Activated CD4-positive, alpha-beta memory T cell treated with anti-CD3 and anti-CD28 coated beads for 36 hours (primary cell): ENCODE measurements at regions not wholly inside any gene's neighbourhood (a gene's known extent, or its start where the extent isn't known, plus 50 kb on each side); places are given as distances from the start of the nearest gene placed in this dataset.

ENCODE experiments used
- CTCF ChIA-PET: fragments of 350-600 bp; sonication (Branson Sonifier 250); formaldehyde crosslinking; loops from one replicate; lab custom pipeline; 2021; ENCODE audit warnings: antibody characterized with exemption, inconsistent platforms; lab: Charles Lee
- POLR2A ChIA-PET: fragments of 350-600 bp; sonication (Branson Sonifier 250); formaldehyde crosslinking; loops from one replicate; lab custom pipeline; 2021; ENCODE audit warnings: antibody characterized with exemption; lab: Charles Lee
- DNase-seq: peaks from one replicate; pipeline ENCODE4 v3.0.0-alpha.2; 2020
- H3K27ac Mint-ChIP-seq: one replicate; pipeline ENCODE4 v1.8.0; 2021; ENCODE audit warnings: mixed read lengths
- H3K27me3 Mint-ChIP-seq: one replicate; pipeline ENCODE4 v1.8.0; 2021; ENCODE audit warnings: mixed read lengths
- H3K36me3 Mint-ChIP-seq: one replicate; pipeline ENCODE4 v1.8.0; 2021; ENCODE audit warnings: mixed read lengths
- H3K4me1 Mint-ChIP-seq: one replicate; pipeline ENCODE4 v1.8.0; 2021; ENCODE audit warnings: low read depth, mixed read lengths
- H3K4me3 Mint-ChIP-seq: one replicate; pipeline ENCODE4 v1.8.0; 2021; ENCODE audit warnings: mild to moderate bottlenecking, mixed read lengths
- H3K9me3 Mint-ChIP-seq: one replicate; pipeline ENCODE4 v1.8.0; 2021; ENCODE audit warnings: mixed read lengths
- intact Hi-C: fragments of 100-400 bp; cut with micrococcal nuclease; formaldehyde crosslinking; loops from one replicate; pipeline ENCODE4 v1.15.1; 2023

DNA sequence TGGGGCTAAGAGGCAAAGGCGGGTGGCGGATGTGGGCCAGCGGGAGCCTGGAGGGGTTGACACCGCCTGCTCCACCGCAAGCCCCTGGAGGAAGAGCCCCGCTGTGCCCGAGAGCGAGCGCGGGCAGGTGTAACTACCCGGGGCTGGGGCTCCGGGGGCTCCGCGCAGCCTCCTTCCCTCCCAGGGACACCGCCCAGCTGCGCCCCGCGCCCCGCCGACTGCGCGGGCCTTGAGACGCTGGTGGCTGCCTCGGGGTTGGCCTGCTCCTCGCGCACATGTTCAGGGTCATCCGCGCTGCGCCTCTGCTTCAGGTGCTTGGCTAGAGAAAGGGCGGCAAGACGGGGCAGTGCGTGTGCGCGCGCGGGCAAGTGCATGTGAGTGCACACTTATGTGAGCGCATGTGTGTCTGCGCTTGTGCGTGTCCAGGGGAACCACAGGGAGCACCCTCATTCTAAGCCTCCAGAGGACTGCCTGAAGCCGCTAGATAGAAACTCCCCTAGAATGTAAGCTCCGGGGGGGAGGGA lies 197.5 kb upstream of the TMEM45B start:
- no peaks in the 10 kb centered on the region for H3K27me3 Mint-ChIP-seq
- CTCF ChIA-PET: no interaction called here

DNA sequence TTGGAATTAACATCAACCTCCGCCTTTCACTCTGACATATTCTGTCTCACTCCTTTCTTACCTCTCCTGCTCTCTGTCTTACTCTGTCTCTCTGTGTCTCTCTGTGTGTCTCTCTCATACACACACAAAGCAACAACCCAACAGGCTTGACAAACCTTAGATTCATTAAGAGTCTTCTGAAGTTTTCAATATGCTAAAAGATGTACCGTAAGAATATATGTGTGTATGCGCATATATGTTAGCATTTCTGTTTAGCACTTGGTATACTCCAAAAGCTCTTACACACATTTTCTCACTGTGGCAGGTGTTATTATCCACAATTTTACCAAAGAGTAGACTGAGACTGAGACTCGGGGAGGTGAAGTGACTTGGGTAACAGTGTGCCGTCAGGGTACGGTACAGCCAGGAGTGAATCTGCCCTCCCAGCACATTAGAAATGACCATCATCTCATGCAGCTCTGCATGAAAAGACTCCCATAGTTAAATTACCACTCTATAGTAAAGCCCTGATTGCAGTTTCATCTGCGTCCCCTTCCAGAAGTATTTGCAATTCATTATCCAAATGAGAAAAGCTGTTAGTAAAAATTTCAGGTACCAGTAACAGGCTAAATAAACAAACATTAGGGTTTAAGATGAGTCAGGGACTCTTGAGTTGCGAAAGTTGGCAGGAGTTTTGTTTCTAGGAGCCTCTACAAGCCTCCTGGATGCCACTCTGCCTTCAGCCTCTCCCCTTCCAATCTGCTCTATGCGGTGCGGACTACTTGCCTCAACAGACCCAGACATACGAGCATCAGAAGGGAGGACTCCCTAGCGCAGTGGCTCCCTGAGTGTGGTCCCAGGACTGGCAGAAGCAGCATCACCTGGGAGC lies 195.2 kb upstream of the TMEM45B start:
- Mint-ChIP-seq H3K27ac (no peak overlapping the region), H3K9me3 (no peaks in the 10 kb centered on the region), H3K27me3 (no peaks in the 10 kb centered on the region), H3K36me3 (no peaks in the 10 kb centered on the region), H3K4me3 (no peak overlapping the region), H3K4me1 (no peaks in the 10 kb centered on the region)
- DNase-seq: no peak
- ChIA-PET CTCF (no interaction called here), POLR2A (no interaction called here)
- intact Hi-C loops: no loop called here

More for the DNA sequence above, 197.5 kb upstream of the TMEM45B start:
- no peak overlapping the region for H3K4me3 Mint-ChIP-seq
- POLR2A ChIA-PET: no interaction called here
- peaks cover 4% of the 10 kb centered on the region for H3K36me3 Mint-ChIP-seq
- H3K4me1 Mint-ChIP-seq: no peaks in the 10 kb centered on the region
- no peak for DNase-seq
- intact Hi-C loops: no loop called here
- no peaks in the 10 kb centered on the region for H3K9me3 Mint-ChIP-seq
- H3K27ac Mint-ChIP-seq: no peak overlapping the region

DNA sequence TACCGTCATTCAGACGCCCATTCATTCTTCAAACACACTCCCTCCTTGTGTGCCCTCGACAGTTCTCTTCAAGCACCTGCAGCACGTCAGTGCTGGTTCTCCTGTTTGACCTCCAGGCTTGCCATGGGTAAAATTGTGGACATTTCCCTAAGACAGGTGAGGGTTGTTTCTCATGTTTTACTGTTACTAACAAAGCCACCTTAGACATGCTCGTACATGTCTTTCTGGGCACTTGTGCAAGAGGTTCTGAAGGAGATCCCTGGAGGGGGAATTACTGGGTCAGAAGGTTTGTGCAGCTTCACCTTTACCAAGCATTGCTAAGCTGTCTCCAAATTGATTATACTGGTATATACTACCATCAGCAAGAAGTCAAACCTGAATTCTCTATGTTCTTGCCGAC lies 189.7 kb upstream of the TMEM45B start:
- CTCF ChIA-PET: no interaction called here
- H3K36me3 Mint-ChIP-seq: no peaks in the 10 kb centered on the region

DNA sequence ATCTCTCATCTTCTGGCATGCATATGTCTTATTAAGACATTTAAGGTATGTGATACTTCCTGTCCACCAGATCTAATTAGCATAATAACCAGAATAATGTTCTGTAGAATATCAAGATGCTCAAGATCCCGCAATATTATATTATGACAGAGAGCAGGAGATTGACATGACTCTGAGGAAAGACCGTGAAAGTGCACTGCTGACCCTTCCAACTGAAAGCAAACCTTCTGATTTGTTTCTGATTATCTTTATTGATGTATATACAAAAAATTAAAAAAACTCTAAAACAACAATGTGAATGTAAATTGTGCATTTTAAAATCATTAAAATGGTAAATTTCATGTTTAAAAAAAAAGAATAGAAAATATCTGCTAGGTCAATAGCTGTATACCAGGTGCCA lies 184.4 kb upstream of the TMEM45B start:
- intact Hi-C loops: no loop called here
- POLR2A ChIA-PET: no interaction called here

More for the DNA sequence above, 189.7 kb upstream of the TMEM45B start:
- Mint-ChIP-seq H3K4me3 (no peak overlapping the region), H3K4me1 (no peaks in the 10 kb centered on the region), H3K27me3 (no peaks in the 10 kb centered on the region), H3K27ac (no peak overlapping the region), H3K9me3 (peaks cover 3% of the 10 kb centered on the region)
- POLR2A ChIA-PET: no interaction called here
- intact Hi-C loops: no loop called here
- DNase-seq: no peak

DNA sequence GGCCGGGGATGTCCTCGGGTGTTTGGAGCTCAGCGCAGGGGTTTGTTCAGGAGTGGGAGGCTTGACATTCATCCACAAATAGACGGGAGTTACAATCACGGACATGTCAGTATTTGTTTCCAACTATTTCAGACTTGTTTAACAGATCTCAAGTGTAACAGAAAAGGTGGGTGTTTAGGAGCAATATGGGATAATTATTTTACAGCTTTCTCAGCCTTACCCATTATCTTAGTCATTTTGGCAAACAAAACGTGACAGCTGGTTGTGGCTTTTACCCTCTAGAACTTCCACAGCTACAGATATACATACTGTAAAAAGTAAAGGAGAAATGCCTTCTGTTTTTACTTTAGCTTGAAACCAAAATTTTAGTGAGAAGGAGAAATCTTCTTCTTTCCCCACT lies 178.7 kb upstream of the TMEM45B start:
- H3K36me3 Mint-ChIP-seq: peaks cover 3% of the 10 kb centered on the region
- no peak for DNase-seq
- peaks cover 50% of the 10 kb centered on the region for H3K4me1 Mint-ChIP-seq
- H3K27me3 Mint-ChIP-seq: no peaks in the 10 kb centered on the region
- ChIA-PET POLR2A (no interaction called here), CTCF (interaction anchor here (3.2 kb wide), 1 partner anchor 58 kb away, joined by 12 read pairs; no protein-coding TSS in a partner anchor)
- H3K4me3 Mint-ChIP-seq: no peak overlapping the region
- intact Hi-C loops: loop anchor here (2.0 to 5.0 kb wide), 2 partner anchors 202 to 260 kb away; partner anchors contain the start of gene BARX2
- H3K27ac Mint-ChIP-seq: peak overlapping the region; percentile 65
- no peaks in the 10 kb centered on the region for H3K9me3 Mint-ChIP-seq

More for the DNA sequence above, 184.4 kb upstream of the TMEM45B start:
- Mint-ChIP-seq H3K4me1 (no peaks in the 10 kb centered on the region), H3K27me3 (no peaks in the 10 kb centered on the region), H3K4me3 (no peak overlapping the region), H3K27ac (no peak overlapping the region), H3K9me3 (peaks cover 3% of the 10 kb centered on the region), H3K36me3 (peaks cover 3% of the 10 kb centered on the region)
- no peak for DNase-seq
- CTCF ChIA-PET: no interaction called here

DNA sequence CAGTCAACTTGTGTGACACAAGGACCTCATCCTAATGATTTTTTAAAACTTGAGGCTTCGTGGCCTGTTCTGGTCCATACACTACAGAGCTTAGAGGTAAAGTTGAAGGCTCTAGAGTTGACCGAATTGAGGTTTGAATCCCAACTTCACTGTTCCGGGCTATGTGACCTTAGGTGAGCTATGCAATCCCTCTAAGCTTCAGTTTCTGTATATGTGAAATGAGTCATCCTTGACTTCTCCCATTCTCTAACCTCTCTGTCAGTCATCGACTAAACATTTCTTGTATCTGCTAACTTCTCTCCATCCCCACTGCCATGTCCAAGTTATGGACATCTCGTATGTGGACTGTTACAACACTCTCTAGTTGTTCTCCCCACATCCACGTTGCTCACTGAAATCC lies 178.2 kb upstream of the TMEM45B start:
- CTCF ChIA-PET: interaction anchor here (3.2 kb wide), 1 partner anchor 58 kb away, joined by 12 read pairs; no protein-coding TSS in a partner anchor
- peak overlapping the region; percentile 65 for H3K27ac Mint-ChIP-seq

DNA sequence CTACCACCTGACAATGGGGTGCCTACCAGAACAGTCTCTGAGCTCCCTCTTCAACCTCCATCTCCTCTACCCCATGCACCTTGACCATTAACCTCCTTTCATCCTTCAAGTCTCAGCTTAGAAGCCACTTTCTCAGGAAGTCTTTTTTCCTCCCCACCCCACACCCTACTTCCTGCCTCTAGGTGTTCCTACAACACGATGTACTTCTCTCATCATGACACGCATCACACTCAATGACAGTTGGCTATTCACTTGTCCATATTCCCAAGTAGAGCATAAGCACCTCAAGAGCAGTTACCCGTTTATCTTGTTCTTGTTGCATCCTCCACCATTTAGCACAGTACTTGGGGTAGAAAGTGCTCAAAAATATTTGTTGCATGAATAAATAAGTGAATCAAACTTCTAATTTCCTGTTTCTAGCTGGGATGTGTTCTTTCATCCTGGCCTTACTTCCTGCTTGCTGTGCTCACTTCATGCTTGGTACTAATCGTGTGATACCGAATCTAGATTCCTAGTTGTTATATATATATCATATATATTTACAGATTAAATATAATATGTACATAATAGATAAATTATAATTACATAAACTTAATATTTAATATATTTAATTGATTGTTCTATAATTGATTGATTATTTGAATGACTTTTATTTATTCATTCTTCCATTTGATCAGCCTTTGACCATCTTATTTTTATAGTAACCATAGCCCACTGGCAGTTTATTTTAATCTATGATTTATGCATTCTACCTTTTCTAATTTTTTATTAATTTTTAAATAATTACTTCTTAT lies 177.5 kb upstream of the TMEM45B start:
- Mint-ChIP-seq H3K27me3 (no peaks in the 10 kb centered on the region), H3K27ac (peak overlapping the region; percentile 65), H3K4me1 (peaks cover 58% of the 10 kb centered on the region), H3K4me3 (no peak overlapping the region), H3K9me3 (no peaks in the 10 kb centered on the region), H3K36me3 (peaks cover 5% of the 10 kb centered on the region)
- ChIA-PET POLR2A (no interaction called here), CTCF (interaction anchor here (3.2 kb wide), 1 partner anchor 57 kb away, joined by 12 read pairs; no protein-coding TSS in a partner anchor)
- intact Hi-C loops: loop anchor here (2.0 to 5.0 kb wide), 2 partner anchors 203 to 261 kb away; partner anchors contain the start of gene BARX2
- no peak for DNase-seq

More for the DNA sequence above, 178.2 kb upstream of the TMEM45B start:
- Mint-ChIP-seq H3K9me3 (no peaks in the 10 kb centered on the region), H3K4me1 (peaks cover 54% of the 10 kb centered on the region), H3K27me3 (no peaks in the 10 kb centered on the region), H3K4me3 (no peak overlapping the region), H3K36me3 (peaks cover 5% of the 10 kb centered on the region)
- DNase-seq: no peak
- POLR2A ChIA-PET: no interaction called here
- intact Hi-C loops: loop anchor here (2.0 to 5.0 kb wide), 2 partner anchors 203 to 260 kb away; partner anchors contain the start of gene BARX2

DNA sequence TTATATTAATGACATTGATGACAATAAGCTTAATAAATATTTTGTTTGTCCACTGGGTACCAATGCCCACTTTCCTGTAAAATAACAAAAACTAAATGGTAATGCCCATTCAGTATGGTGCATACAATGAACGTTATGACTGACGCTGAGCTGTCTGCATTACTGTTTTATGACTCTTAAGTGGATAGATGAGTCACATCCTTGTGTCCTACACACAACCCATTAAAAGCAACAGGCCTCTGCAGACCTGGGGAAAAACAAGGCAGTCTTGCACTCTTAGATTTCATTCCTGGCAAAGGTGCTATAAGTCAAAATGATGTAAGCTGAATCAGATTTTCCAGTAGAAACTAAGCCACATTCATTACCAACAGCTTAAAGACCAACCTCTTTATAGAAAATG lies 176.3 kb upstream of the TMEM45B start:
- Mint-ChIP-seq H3K9me3 (no peaks in the 10 kb centered on the region), H3K4me3 (no peak overlapping the region), H3K4me1 (peaks cover 70% of the 10 kb centered on the region), H3K27ac (peak overlapping the region; percentile 70), H3K36me3 (peaks cover 5% of the 10 kb centered on the region), H3K27me3 (no peaks in the 10 kb centered on the region)
- CTCF ChIA-PET: interaction anchor here (0.6 to 3.2 kb wide), 3 partner anchors 56 to 264 kb away, joined by 3 to 12 read pairs (median 5); partner anchors contain the start of gene BARX2
- peak; percentile 66 for DNase-seq
- intact Hi-C loops: loop anchor here (1.0 to 5.0 kb wide), 2 partner anchors 56 to 262 kb away; partner anchors contain the start of gene BARX2
- POLR2A ChIA-PET: no interaction called here

DNA sequence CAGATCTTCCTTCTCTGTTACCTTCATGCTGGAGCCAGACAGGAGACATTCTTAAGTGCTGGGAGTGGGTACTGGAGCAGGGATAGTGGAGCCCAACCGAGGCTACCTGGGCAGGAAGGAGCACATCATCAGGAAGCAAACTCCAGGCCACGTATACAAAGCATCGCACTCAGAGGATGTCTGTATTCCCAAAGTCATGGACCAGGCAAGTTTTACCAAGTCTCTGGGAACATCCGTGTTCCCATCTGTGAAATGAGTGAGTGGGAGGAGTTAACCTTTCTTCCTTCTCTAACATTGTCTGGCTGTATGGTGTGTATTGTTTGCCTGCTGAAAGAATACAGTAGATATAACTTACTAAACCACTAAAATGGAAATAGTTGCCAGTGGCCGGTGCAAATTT lies 175.0 kb upstream of the TMEM45B start:
- peak overlapping the region; percentile 70 for H3K27ac Mint-ChIP-seq
- CTCF ChIA-PET: no interaction called here
- H3K27me3 Mint-ChIP-seq: peaks cover 2% of the 10 kb centered on the region
- POLR2A ChIA-PET: no interaction called here
- intact Hi-C loops: loop anchor here (5.0 to 10.0 kb wide), 3 partner anchors 164 to 1408 kb away; no protein-coding TSS in a partner anchor
- no peak for DNase-seq
- H3K4me1 Mint-ChIP-seq: peaks cover 79% of the 10 kb centered on the region
- no peak overlapping the region for H3K4me3 Mint-ChIP-seq
- H3K9me3 Mint-ChIP-seq: no peaks in the 10 kb centered on the region
- peaks cover 5% of the 10 kb centered on the region for H3K36me3 Mint-ChIP-seq

DNA sequence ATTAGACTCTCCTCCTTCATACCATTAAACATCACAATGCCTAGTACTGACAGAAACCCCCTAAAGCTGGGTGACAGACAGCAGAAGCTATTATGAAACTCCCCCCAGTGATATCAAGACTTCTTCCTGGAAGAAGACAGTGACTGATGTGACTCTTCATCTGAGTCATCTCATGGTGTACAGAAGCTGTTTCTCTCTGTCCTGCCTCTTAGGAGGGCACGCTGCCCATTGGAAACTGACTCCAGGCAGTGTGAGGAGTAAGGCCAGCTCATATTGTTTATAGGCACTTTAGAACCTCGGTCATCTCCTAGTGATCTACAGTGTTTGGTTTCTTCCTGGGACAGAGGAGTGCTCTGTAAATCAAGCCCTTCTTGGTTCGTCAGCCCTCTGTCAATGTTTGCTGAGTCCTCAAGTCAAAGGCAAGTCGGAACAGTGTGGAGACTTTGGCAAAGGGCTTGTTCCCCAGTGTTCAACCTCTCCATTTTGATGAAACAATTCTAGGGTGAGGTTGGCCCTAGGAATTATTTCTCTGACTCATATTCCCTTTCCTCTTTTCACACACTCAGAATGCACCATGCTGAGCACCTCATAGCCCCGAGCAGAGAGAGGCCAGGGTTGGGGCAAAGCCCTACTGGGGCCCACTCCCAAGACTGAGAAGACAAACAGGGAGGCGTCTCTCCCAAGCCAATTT lies 172.5 kb upstream of the TMEM45B start:
- intact Hi-C loops: loop anchor here (1.0 to 10.0 kb wide), 4 partner anchors 162 to 1411 kb away; no protein-coding TSS in a partner anchor
- Mint-ChIP-seq H3K9me3 (no peaks in the 10 kb centered on the region), H3K36me3 (peaks cover 5% of the 10 kb centered on the region), H3K4me3 (peak overlapping the region; percentile 42), H3K27me3 (peaks cover 2% of the 10 kb centered on the region), H3K27ac (peak overlapping the region; percentile 89), H3K4me1 (peaks cover 80% of the 10 kb centered on the region)
- CTCF ChIA-PET: interaction anchor here (0.9 kb wide), 1 partner anchor 52 kb away, joined by 3 read pairs; no protein-coding TSS in a partner anchor
- POLR2A ChIA-PET: no interaction called here
- peak; percentile 61 for DNase-seq

DNA sequence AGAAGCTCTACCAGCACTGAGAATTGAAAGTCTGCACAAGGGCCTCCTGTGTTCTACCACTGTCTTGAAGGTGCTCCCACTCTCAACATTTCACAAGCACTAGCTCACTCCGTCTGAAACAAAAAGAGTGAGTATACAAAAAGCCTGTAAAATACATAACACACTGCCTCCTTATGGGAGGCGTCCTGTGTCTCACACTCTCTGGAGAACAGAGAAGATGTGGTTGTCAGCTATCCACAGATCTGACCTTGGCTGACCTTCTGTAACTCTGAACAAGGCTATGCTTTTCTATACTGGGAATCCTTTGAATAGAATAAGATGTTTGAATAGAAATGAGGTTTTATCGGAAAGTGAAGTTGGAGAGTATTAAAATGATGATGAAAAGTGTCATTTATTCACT lies 171.3 kb upstream of the TMEM45B start:
- Mint-ChIP-seq H3K4me3 (no peak overlapping the region), H3K4me1 (peaks cover 75% of the 10 kb centered on the region)
- POLR2A ChIA-PET: no interaction called here

More for the DNA sequence above, 171.3 kb upstream of the TMEM45B start:
- intact Hi-C loops: loop anchor here (5.0 to 10.0 kb wide), 3 partner anchors 160 to 1412 kb away; no protein-coding TSS in a partner anchor
- peaks cover 5% of the 10 kb centered on the region for H3K36me3 Mint-ChIP-seq
- no peaks in the 10 kb centered on the region for H3K9me3 Mint-ChIP-seq
- peaks cover 2% of the 10 kb centered on the region for H3K27me3 Mint-ChIP-seq
- H3K27ac Mint-ChIP-seq: peak overlapping the region; percentile 89
- CTCF ChIA-PET: no interaction called here
- DNase-seq: no peak
